KG1 (cell line): ENCODE measurements at regions not wholly inside any gene's neighbourhood (a gene's known extent, or its start where the extent isn't known, plus 50 kb on each side); places are given as distances from the start of the nearest gene placed in this dataset.

Experiments
- DNase-seq: peaks from one replicate; lab custom pipeline; 2025; lab: John Stamatoyannopoulos, UW

DNA sequence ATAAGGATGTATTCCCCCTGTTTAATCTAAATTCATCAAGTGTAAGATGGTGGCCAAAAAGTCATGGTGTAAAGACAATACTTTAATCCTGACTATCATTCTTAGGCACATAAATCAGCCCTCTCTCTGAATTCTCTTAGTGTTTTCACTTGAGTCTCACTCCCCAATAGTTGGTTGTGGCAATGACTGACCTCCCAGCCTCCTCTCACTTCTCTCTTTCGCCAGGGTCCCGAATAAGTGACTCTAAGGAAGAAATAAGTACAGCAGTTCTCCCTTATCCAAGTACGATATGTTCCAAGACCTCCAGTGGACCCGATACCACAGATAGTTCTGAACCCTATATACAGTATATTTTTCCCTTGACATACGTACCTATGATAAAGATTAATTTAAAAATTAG is 335.3 kb downstream of the MAF start:
- no peak for DNase-seq

DNA sequence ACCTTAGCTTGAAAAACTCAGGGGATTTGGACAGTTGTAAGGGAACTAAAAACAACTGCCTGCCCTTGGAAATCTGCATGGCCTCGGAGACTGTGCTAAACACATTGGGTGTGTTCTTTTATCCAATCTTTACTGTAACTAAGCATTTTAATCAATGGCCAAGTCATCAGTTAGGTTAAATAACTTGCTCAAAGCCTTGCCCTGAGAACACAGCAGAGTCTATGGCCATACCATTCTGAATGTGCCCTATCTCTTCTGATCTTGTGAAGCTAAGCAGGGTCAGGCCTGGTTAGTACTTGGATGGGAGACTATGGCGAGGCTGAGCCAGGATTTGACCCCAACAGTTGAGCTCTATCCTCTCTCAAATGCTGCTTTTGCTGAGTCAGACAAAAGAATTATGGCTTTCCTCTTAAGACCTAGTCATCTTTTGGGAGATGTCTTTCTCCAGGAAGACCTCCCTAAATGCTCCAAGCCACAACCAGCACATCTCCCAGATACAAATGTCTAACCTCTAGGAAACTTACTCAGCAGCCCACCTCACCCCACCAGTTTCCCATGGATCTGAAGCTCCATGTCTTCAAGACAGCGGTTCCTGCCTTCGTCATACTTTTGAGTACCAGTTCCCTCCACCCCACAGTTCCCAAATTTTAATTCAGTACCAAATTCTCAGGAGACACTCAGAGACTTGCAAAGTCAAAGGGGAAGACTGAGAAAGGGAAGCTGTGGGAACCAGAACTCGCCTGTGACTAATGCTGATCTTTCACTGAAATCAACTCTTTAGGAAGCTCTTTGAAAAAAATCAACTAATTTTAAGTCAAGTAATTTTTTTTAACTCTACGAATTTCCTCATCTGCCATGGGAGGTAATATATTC is 336.1 kb downstream of the MAF start:
- DNase-seq: no peak

DNA sequence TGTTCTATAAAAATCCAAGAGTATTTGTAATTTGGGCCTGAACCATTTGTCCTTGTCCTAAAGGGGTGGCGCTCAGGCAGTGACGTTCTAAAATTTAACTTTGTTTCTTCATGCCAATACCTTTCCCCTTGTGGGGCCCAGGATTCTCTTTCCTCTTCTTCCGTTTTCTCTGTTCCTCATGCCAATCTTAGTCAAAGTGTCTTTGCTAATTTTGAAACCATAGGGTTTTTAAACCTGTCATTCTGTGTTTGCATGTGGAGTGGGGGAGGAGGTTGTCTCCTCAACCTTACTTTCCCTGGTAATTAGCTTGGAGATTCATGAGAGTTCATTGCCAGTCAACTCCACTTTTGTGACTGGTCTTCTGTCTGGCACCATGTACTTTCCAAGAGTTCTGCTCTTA is 337.1 kb downstream of the MAF start:
- DNase-seq: no peak
